HEK293T (cell line): ENCODE measurements at regions not wholly inside any gene's neighbourhood (a gene's known extent, or its start where the extent isn't known, plus 50 kb on each side); places are given as distances from the start of the nearest gene placed in this dataset.

Experiments used
- CTCF ChIA-PET: fragments of 350-600 bp; formaldehyde crosslinking; extraction: SDS; loops from one replicate; lab custom pipeline; 2021; ENCODE audit warnings: antibody characterized with exemption, inconsistent platforms; lab: Yijun Ruan, JAX
- POLR2A ChIA-PET: fragments of 350-600 bp; formaldehyde crosslinking; extraction: SDS; loops from one replicate; lab custom pipeline; 2020; ENCODE audit warnings: antibody characterized with exemption, inconsistent platforms; lab: Yijun Ruan, JAX
- DNase-seq: peaks from one replicate; pipeline ENCODE4 v3.0.0; 2012; ENCODE audit warnings: mixed read lengths; ENCODE audit errors: extremely low spot score
- ARNT ChIP-seq: fragments of 450-650 bp; IDR thresholded peaks from 2 replicates; pipeline ENCODE4 v1.6.1; 2017; ENCODE audit warnings: mild to moderate bottlenecking
- BHLHE40 ChIP-seq: fragments of 450-650 bp; IDR thresholded peaks from 2 replicates; pipeline ENCODE4 v1.6.1; 2016; ENCODE audit warnings: mild to moderate bottlenecking, moderate library complexity, borderline replicate concordance
- CTBP1 ChIP-seq: fragments of 450-650 bp; IDR thresholded peaks from 2 replicates; pipeline ENCODE4 v1.6.1; 2016; ENCODE audit warnings: borderline replicate concordance
- ELF4 ChIP-seq: fragments of 450-650 bp; IDR thresholded peaks from 2 replicates; pipeline ENCODE4 v1.6.1; 2017; ENCODE audit warnings: antibody characterized with exemption
- FOXA1 ChIP-seq: fragments of 450-650 bp; IDR thresholded peaks from 2 replicates; pipeline ENCODE4 v1.6.1; 2016; ENCODE audit warnings: mild to moderate bottlenecking
- FOXK2 ChIP-seq: fragments of 450-650 bp; IDR thresholded peaks from 2 replicates; pipeline ENCODE4 v1.6.1; 2016; ENCODE audit warnings: mild to moderate bottlenecking
- FOXM1 ChIP-seq: fragments of 450-650 bp; IDR thresholded peaks from 2 replicates; pipeline ENCODE4 v1.6.1; 2017; ENCODE audit warnings: mild to moderate bottlenecking, borderline replicate concordance
- HDGF ChIP-seq: fragments of 450-650 bp; IDR thresholded peaks from 2 replicates; pipeline ENCODE4 v1.6.1; 2017; ENCODE audit warnings: antibody characterized with exemption, borderline replicate concordance
- L3MBTL2 ChIP-seq: fragments of 450-650 bp; conservative IDR thresholded peaks from 2 replicates; pipeline ENCODE4 v1.6.1; 2016; ENCODE audit warnings: mild to moderate bottlenecking
- LEF1 ChIP-seq: fragments of 450-650 bp; IDR thresholded peaks from 2 replicates; pipeline ENCODE4 v1.6.1; 2017; ENCODE audit warnings: mild to moderate bottlenecking, borderline replicate concordance
- NFRKB ChIP-seq: fragments of 450-650 bp; IDR thresholded peaks from 2 replicates; pipeline ENCODE4 v1.6.1; 2016; ENCODE audit warnings: mild to moderate bottlenecking, moderate library complexity
- SP1 ChIP-seq: fragments of 450-650 bp; IDR thresholded peaks from 2 replicates; pipeline ENCODE4 v1.6.1; 2017
- SUZ12 ChIP-seq: fragments of 450-650 bp; IDR thresholded peaks from 2 replicates; pipeline ENCODE4 v1.6.1; 2016; ENCODE audit warnings: mild to moderate bottlenecking
- TARDBP ChIP-seq: fragments of 450-650 bp; IDR thresholded peaks from 2 replicates; pipeline ENCODE4 v1.6.1; 2016
- ZNF384 ChIP-seq: fragments of 450-650 bp; IDR thresholded peaks from 2 replicates; pipeline ENCODE4 v1.6.1; 2016
- TF ChIP-seq, protein P1 (sequence below): fragments of 450-650 bp; IDR thresholded peaks from 2 replicates; pipeline ENCODE4 v1.6.1; 2016

DNA sequence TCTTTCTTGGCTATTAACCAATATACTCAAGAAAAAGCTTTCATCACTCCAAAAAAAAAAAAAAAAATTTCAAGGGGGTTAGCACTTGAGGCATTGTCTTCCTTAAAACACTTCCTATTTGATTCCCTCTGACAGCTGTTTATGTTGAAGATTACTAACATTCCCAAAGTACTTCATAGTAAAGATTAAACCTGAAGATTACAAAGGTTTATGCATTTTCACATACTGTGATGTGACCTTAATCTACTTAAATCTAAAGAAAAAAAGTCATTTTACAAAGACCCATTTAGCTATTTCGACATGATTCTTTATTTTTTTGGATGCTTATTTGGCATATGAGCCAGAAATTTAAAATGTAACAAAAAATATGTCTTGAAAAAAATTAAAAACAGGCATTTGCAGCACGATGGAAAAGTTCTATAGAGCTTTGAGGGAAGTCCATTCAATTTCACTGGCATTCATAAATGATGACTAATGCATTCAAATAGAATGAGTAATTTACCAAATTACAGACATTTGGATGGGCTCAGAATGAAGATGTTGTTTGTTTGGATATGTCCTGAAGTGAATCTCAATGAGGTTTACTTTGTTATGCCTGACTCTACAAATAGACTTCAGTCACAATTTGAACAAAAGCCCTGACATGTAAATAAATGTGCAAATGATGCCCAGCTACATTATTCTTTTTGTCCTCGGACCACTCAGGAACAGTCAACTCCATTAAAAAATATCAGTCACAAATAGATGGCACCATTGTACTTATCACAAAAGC lies 674.6 kb upstream of the MARCKS start:
- TF ChIP-seq ZNF384 (no peak), HDGF (no peak), ARNT (no peak), FOXA1 (no peak), FOXM1 (no peak), BHLHE40 (no peak), SUZ12 (no peak), CTBP1 (no peak), SP1 (no peak), TARDBP (no peak), ELF4 (no peak), NFRKB (no peak), LEF1 (no peak), L3MBTL2 (no peak), FOXK2 (no peak)
- TF ChIP-seq, protein P1, sequence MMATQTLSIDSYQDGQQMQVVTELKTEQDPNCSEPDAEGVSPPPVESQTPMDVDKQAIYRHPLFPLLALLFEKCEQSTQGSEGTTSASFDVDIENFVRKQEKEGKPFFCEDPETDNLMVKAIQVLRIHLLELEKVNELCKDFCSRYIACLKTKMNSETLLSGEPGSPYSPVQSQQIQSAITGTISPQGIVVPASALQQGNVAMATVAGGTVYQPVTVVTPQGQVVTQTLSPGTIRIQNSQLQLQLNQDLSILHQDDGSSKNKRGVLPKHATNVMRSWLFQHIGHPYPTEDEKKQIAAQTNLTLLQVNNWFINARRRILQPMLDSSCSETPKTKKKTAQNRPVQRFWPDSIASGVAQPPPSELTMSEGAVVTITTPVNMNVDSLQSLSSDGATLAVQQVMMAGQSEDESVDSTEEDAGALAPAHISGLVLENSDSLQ, result no peak
- ChIA-PET POLR2A (no interaction called here), CTCF (no interaction called here)
- no peak for DNase-seq

DNA sequence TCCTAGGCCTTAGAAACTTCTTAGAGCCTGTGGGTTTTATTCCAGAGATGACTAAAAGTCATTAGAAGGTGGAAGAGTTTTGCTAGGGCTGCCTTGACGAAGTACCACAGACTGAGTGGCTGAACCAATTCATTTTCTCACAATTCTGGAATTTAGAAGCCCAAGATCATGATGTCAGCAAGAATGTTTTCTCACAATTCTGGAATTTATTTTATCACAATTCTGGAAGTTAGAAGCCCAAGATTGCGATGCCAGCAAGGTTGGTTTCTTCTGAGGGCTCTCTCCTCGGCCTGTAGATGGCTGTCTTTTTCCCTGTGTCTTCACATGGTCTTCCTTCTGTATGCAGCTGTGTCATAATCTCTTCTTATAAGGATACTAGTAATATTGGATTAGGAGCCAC lies 672.9 kb upstream of the MARCKS start:
- DNase-seq, result no peak
- POLR2A ChIA-PET, result no interaction called here
- TF ChIP-seq HDGF, result no peak
- no peak for TF ChIP-seq ZNF384
- no peak for TF ChIP-seq TARDBP
- TF ChIP-seq ELF4, result no peak
- no peak for TF ChIP-seq ARNT
- TF ChIP-seq L3MBTL2, result no peak
- TF ChIP-seq BHLHE40, result no peak
- TF ChIP-seq, protein P1, result no peak
- no peak for TF ChIP-seq SP1
- TF ChIP-seq FOXM1, result no peak
- TF ChIP-seq FOXK2, result no peak
- no peak for TF ChIP-seq SUZ12
- TF ChIP-seq NFRKB, result no peak
- TF ChIP-seq FOXA1, result no peak
- no peak for TF ChIP-seq LEF1
- TF ChIP-seq CTBP1, result no peak
- CTCF ChIA-PET, result no interaction called here

DNA sequence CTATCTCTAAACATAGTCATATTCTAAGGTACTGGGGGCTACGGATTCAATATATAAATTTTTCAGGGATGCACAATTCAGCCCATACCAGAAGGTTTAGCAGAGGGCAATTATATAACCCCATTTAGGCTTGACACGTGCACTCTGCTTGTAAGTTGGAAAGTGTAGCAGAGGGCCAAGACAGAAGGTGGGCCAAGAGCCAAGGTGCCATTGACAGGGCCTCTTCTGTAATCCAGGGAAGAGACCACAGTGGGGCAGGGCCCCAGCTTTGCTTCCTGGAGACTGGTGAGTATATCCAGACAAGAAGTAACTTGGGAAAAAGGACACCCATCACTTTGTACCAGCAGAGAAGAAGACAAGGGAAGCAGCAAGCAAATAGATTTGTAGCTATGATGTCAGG lies 672.4 kb upstream of the MARCKS start:
- DNase-seq, result no peak
- ChIA-PET POLR2A (no interaction called here), CTCF (no interaction called here)
- TF ChIP-seq FOXA1, result no peak
- TF ChIP-seq, protein P1, result no peak
- no peak for TF ChIP-seq FOXK2

DNA sequence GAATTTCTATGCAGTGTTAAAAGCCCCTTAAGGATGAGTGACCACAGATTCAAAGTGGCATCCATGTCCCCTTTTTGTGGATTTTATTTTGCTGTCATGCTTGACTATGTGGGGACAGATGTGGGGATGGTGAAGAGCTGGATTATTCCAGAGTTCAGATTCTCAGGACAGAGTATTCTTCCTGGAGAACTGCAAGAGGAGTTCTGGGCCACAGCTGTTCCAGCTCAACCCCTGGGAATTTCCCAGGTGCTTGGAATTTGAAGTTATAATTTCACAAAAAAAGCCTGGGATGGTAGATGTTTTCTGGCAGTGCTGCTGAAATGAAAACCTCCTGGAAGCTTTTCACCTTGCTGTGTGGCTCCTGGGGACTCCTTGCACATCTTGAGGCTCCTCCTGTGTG lies 671.8 kb upstream of the MARCKS start:
- no peak for DNase-seq
- no peak for TF ChIP-seq ARNT
- TF ChIP-seq SUZ12, result no peak
- no peak for TF ChIP-seq BHLHE40
- no peak for TF ChIP-seq FOXM1
- no peak for TF ChIP-seq ZNF384
- no peak for TF ChIP-seq SP1
- no peak for TF ChIP-seq FOXK2
- TF ChIP-seq HDGF, result no peak
- TF ChIP-seq, protein P1, result no peak
- ChIA-PET CTCF (interaction anchor here (0.6 kb wide), 1 partner anchor 535 kb away, joined by 3 read pairs; no protein-coding TSS in a partner anchor), POLR2A (no interaction called here)

DNA sequence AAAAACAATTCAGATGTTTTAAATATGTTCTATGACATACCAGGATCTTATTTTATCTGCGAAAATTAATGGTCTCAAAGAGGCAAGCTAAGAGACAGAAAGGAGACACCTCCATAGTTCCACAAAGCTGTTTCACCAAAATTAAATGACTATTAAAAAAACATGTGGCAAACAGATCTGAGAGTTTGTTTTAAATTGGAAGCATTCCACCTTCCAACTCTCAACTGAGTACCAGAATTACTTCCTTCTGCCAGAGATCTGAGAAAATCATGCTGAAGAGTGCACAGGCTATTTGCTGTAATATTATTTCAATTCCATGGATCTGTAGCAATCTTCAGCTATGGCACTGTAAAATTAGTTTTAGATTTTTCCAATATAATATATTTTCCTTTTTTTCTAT lies 669.5 kb upstream of the MARCKS start:
- POLR2A ChIA-PET, result no interaction called here
- no peak for DNase-seq
- CTCF ChIA-PET, result no interaction called here
- TF ChIP-seq TARDBP (no peak), SUZ12 (no peak), FOXM1 (no peak), ELF4 (no peak), HDGF (no peak), FOXK2 (no peak), L3MBTL2 (no peak), ARNT (no peak), FOXA1 (no peak), SP1 (no peak), BHLHE40 (no peak)
- TF ChIP-seq, protein P1, result no peak
